H1 (cell line): ENCODE measurements at regions not wholly inside any gene's neighbourhood (a gene's known extent, or its start where the extent isn't known, plus 50 kb on each side); places are given as distances from the start of the nearest gene placed in this dataset.

ENCODE experiments used
- CTCF ChIA-PET: fragments of 300-600 bp; sonication (Branson Sonifier 250); formaldehyde crosslinking; loops from one replicate; lab custom pipeline; 2021; ENCODE audit not compliant: partially characterized antibody; lab: Charles Lee
- POLR2A ChIA-PET: fragments of 300-600 bp; sonication (Branson Sonifier 250); formaldehyde crosslinking; loops from one replicate; lab custom pipeline; 2021; ENCODE audit warnings: inconsistent platforms; ENCODE audit not compliant: partially characterized antibody; lab: Charles Lee
- DNase-seq, 2 experiments: peaks; one replicate each; pipeline versions ENCODE4 v3.0.0 to v3.0.0-alpha.2; 2010 to 2022; ENCODE audit warnings: low spot score in 2 of 2, low read depth in 1 of 2, mixed read lengths in 1 of 2
- FAIRE-seq: peaks from 2 replicates; lab custom pipeline; 2011; peaks lifted over from hg19 to GRCh38; lab: Jason Lieb, UNC
- H2AFZ ChIP-seq: 2 replicates; pipeline ENCODE4 v1.8.1; 2012; ENCODE audit warnings: low read length, inconsistent platforms
- H2AK5ac ChIP-seq: 2 replicates; pipeline ENCODE4 v1.6.1; 2013; ENCODE audit warnings: low read depth, low read length
- H2BK120ac ChIP-seq: replicated peaks from 2 replicates; pipeline ENCODE3; 2013; ENCODE audit warnings: low read depth, low read length, inconsistent platforms
- H2BK12ac ChIP-seq: 2 replicates; pipeline ENCODE4 v1.6.1; 2013; ENCODE audit warnings: low read depth, low read length
- H2BK15ac ChIP-seq: 2 replicates; pipeline ENCODE4 v1.6.1; 2013; ENCODE audit warnings: low read length
- H2BK20ac ChIP-seq: 2 replicates; pipeline ENCODE4 v1.6.1; 2013; ENCODE audit warnings: low read length
- H2BK5ac ChIP-seq: 2 replicates; pipeline ENCODE4 v1.6.1; 2013; ENCODE audit warnings: low read depth, low read length
- H3K14ac ChIP-seq: 2 replicates; pipeline ENCODE4 v1.6.1; 2013; ENCODE audit warnings: inconsistent platforms; ENCODE audit not compliant: insufficient read length
- H3K18ac ChIP-seq: 2 replicates; pipeline ENCODE4 v1.6.1; 2013; ENCODE audit warnings: low read length; ENCODE audit errors: extremely low read depth
- H3K23ac ChIP-seq: 2 replicates; pipeline ENCODE4 v1.6.1; 2013; ENCODE audit warnings: inconsistent platforms; ENCODE audit not compliant: insufficient read length
- H3K23me2 ChIP-seq: 2 replicates; pipeline ENCODE4 v1.6.1; 2013; ENCODE audit warnings: low read depth, low read length
- H3K27ac ChIP-seq: 2 replicates; pipeline ENCODE4 v1.6.1; 2011; ENCODE audit warnings: low read depth, low read length, inconsistent platforms
- H3K27me3 ChIP-seq, 4 experiments: replicated peaks in 1 of 4; 1 replicate in 1 of 4; 2 replicates in 3 of 4; pipeline versions ENCODE4 v1.6.1 to v1.8.1; 2011 to 2013; ENCODE audit warnings: low read length in 3 of 4, mild to moderate bottlenecking in 3 of 4, inconsistent platforms in 2 of 4, mixed read lengths in 2 of 4, moderate library complexity in 1 of 4; ENCODE audit not compliant: control insufficient read depth in 3 of 4, insufficient read depth in 3 of 4; ENCODE audit errors: extremely low read depth in 1 of 4
- H3K36me3 ChIP-seq, 4 experiments: 2 replicates each; pipeline versions ENCODE4 v1.6.1 to v1.8.1; 2011 to 2013; ENCODE audit warnings: mild to moderate bottlenecking in 4 of 4, low read length in 3 of 4, moderate library complexity in 2 of 4, control low read depth in 1 of 4, inconsistent platforms in 1 of 4; ENCODE audit not compliant: insufficient read depth in 4 of 4, control insufficient read depth in 2 of 4
- H3K4ac ChIP-seq: replicated peaks from 2 replicates; pipeline ENCODE3; 2013; ENCODE audit warnings: low read length, low read depth, mixed read lengths, inconsistent platforms; ENCODE audit not compliant: insufficient read length
- H3K4me1 ChIP-seq, 4 experiments: replicated peaks in 1 of 4; 1 replicate in 1 of 4; 2 replicates in 3 of 4; pipeline versions ENCODE4 v1.6.1 to v1.8.1; 2011 to 2013; ENCODE audit warnings: low read length in 3 of 4, inconsistent platforms in 2 of 4, mixed read lengths in 1 of 4; ENCODE audit not compliant: insufficient read depth in 4 of 4, control insufficient read depth in 3 of 4
- H3K4me2 ChIP-seq, 2 experiments: 2 replicates each; pipeline versions ENCODE4 v1.6.1 to v1.8.1; 2011 to 2013; ENCODE audit warnings: low read depth in 2 of 2, low read length in 2 of 2, control low read depth in 1 of 2, inconsistent platforms in 1 of 2, mild to moderate bottlenecking in 1 of 2; ENCODE audit not compliant: insufficient read depth in 1 of 2
- H3K4me3 ChIP-seq, 4 experiments: fragments of 200-600, 300-600 bp in 1 of 4; sonication (generic), shearing (Covaris generic), sonication (Bioruptor Twin) in 1 of 4; 2 replicates each; pipeline versions ENCODE4 v1.5.1 to v1.8.1; 2011 to 2016; ENCODE audit warnings: low read length in 4 of 4, low read depth in 3 of 4, control low read depth in 2 of 4, inconsistent platforms in 2 of 4, mild to moderate bottlenecking in 2 of 4, mixed read lengths in 1 of 4, moderate library complexity in 1 of 4; ENCODE audit not compliant: insufficient read depth in 2 of 4; ENCODE audit errors: extremely low read depth in 1 of 4
- H3K56ac ChIP-seq: replicated peaks from 2 replicates; pipeline ENCODE3; 2013; ENCODE audit warnings: low read depth, mild to moderate bottlenecking, mixed read lengths, low read length, inconsistent platforms; ENCODE audit not compliant: insufficient read length
- H3K79me1 ChIP-seq: 2 replicates; pipeline ENCODE4 v1.6.1; 2013; ENCODE audit warnings: low read depth, low read length, control low read depth
- H3K79me2 ChIP-seq, 2 experiments: 2 replicates each; pipeline versions ENCODE4 v1.6.1 to v1.8.1; 2012 to 2013; ENCODE audit warnings: low read length in 2 of 2, mild to moderate bottlenecking in 2 of 2, inconsistent platforms in 1 of 2; ENCODE audit not compliant: insufficient read depth in 2 of 2, control insufficient read depth in 1 of 2
- H3K9ac ChIP-seq, 4 experiments: replicated peaks in 1 of 4; 1 replicate in 1 of 4; 2 replicates in 3 of 4; pipeline versions ENCODE4 v1.6.1 to v1.8.1; 2011 to 2013; ENCODE audit warnings: low read depth in 3 of 4, low read length in 3 of 4, control low read depth in 2 of 4, mild to moderate bottlenecking in 2 of 4, moderate library complexity in 2 of 4, inconsistent platforms in 1 of 4; ENCODE audit errors: extremely low read depth in 1 of 4
- H3K9me3 ChIP-seq, 2 experiments: 2 replicates each; pipeline versions ENCODE4 v1.6.1 to v1.8.1; 2012 to 2013; ENCODE audit warnings: mild to moderate bottlenecking in 2 of 2, moderate library complexity in 2 of 2, control low read depth in 1 of 2, inconsistent platforms in 1 of 2, low read depth in 1 of 2, low read length in 1 of 2, mixed read lengths in 1 of 2; ENCODE audit not compliant: insufficient read depth in 2 of 2
- H4K20me1 ChIP-seq, 2 experiments: replicated peaks in 1 of 2; 2 replicates each; pipeline versions ENCODE3 to v1.8.1; 2011 to 2013; ENCODE audit warnings: inconsistent platforms in 2 of 2, low read length in 2 of 2, mild to moderate bottlenecking in 1 of 2; ENCODE audit not compliant: insufficient read depth in 2 of 2, control insufficient read depth in 1 of 2
- H4K5ac ChIP-seq: 2 replicates; pipeline ENCODE4 v1.6.1; 2013; ENCODE audit warnings: low read length, low read depth, mixed read lengths, inconsistent platforms; ENCODE audit not compliant: insufficient read length
- H4K8ac ChIP-seq: 2 replicates; pipeline ENCODE4 v1.8.0; 2013; ENCODE audit warnings: mild to moderate bottlenecking, moderate library complexity, low read length, inconsistent platforms; ENCODE audit not compliant: insufficient read depth; ENCODE audit errors: extremely low read depth
- H4K91ac ChIP-seq: replicated peaks from 2 replicates; pipeline ENCODE3; 2013; ENCODE audit warnings: low read length, mixed read lengths, inconsistent platforms; ENCODE audit not compliant: insufficient read length
- HDAC2 ChIP-seq, 2 experiments: fragments of 300-600 bp in 1 of 2; sonication (generic) in 1 of 2; IDR thresholded peaks; 2 replicates each; pipeline ENCODE4 v1.6.1; 2011 to 2012; ENCODE audit warnings: low read depth in 2 of 2, low read length in 2 of 2, mild to moderate bottlenecking in 2 of 2, moderate library complexity in 2 of 2, borderline replicate concordance in 1 of 2, inconsistent platforms in 1 of 2
- HDAC6 ChIP-seq: IDR thresholded peaks from one replicate; pipeline ENCODE4 v1.7.1; 2012; ENCODE audit warnings: low read depth, mild to moderate bottlenecking, inconsistent platforms, low read length, moderate library complexity
- RAD21 ChIP-seq, 2 experiments: IDR thresholded peaks in 1 of 2; conservative IDR thresholded peaks in 1 of 2; 2 replicates each; pipeline ENCODE4 v1.6.1; 2011; ENCODE audit warnings: low read depth in 2 of 2, low read length in 2 of 2, improper control_type of control experiment in 1 of 2, inconsistent platforms in 1 of 2, mild to moderate bottlenecking in 1 of 2, moderate library complexity in 1 of 2
- SIRT6 ChIP-seq: IDR thresholded peaks from one replicate; pipeline ENCODE4 v1.7.1; 2012; ENCODE audit warnings: low read length, inconsistent platforms
- SP2 ChIP-seq: IDR thresholded peaks from 2 replicates; pipeline ENCODE4 v1.6.1; 2012; ENCODE audit warnings: mild to moderate bottlenecking, low read length, inconsistent platforms
- USF2 ChIP-seq: IDR thresholded peaks from 2 replicates; pipeline ENCODE4 v1.6.1; 2011; ENCODE audit warnings: low read length, improper control_type of control experiment
- WGBS, 2 experiments: shearing (Covaris generic) in 1 of 2; methylation state at CpG; one replicate each; pipeline versions ENCODE4 v1.1.6 to v1.1.7; 2013 to 2015; ENCODE audit warnings: low lambda C conversion rate in 2 of 2, mixed read lengths in 2 of 2, inconsistent platforms in 1 of 2, low coverage in 1 of 2, missing lambda C conversion rate in 1 of 2; ENCODE audit not compliant: insufficient replicate concordance in 2 of 2, insufficient coverage in 1 of 2, insufficient read length in 1 of 2; ENCODE audit errors: extremely low coverage in 1 of 2, missing lambda C conversion rate in 1 of 2; 5-methylcytosine and 5-hydroxymethylcytosine counted together
- TF ChIP-seq, protein P1 (sequence below), 3 experiments: IDR thresholded peaks; 1 replicate in 2 of 3; 2 replicates in 1 of 3; pipeline versions ENCODE4 v1.5.1 to v1.6.1; 2011; ENCODE audit warnings: low read length in 3 of 3, mild to moderate bottlenecking in 3 of 3, inconsistent platforms in 2 of 3, low read depth in 1 of 3, moderate library complexity in 1 of 3; ENCODE audit not compliant: insufficient read depth in 1 of 3; ENCODE audit errors: control extremely low read depth in 1 of 3

DNA sequence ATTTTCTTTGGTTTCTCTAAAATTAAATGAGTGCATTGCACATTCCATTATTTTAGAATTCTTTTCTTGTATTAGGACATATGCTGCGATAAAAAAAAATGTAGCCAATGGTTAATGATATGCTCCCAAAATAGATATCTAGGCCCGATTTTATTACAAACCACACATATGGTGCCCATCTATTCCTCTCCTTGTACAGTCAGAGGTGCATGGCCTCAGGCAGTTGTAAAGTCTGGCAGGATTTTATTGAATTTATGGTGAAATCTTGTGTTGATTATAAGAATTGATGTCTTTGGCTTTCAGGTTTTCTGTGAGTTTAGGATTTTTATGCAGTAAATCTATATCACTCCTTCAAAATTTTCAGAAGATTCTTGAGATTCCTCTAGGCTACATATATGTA is 192.2 kb downstream of the RFPL4B start:
- H3K4me3 ChIP-seq = no peak overlapping the region
- ChIA-PET CTCF (interaction anchor here (1.6 kb wide), 1 partner anchor 79 kb away, joined by 5 read pairs; no protein-coding TSS in a partner anchor), POLR2A (no interaction called here)
- H4K20me1 ChIP-seq = no peaks in the 10 kb centered on the region
- H3K27me3 ChIP-seq = no peaks in the 10 kb centered on the region
- no peak for FAIRE-seq
- H3K27ac ChIP-seq = no peak overlapping the region
- H2BK12ac ChIP-seq = no peak overlapping the region
- no peak overlapping the region for H3K9ac ChIP-seq
- H3K4ac ChIP-seq = no peak overlapping the region
- H3K4me1 ChIP-seq = no peaks in the 10 kb centered on the region
- no peak overlapping the region for H3K14ac ChIP-seq
- H2BK15ac ChIP-seq = no peak overlapping the region
- H3K18ac ChIP-seq = no peak overlapping the region
- no peak for DNase-seq
- no peak overlapping the region for H3K23ac ChIP-seq
- WGBS, 2 experiments = 93% methylated on average over 2 of the region's 2 CpGs; no CpG with 5 or more reads in 1 of the 2 experiments
- H2AK5ac ChIP-seq = no peak overlapping the region
- no peak overlapping the region for H4K8ac ChIP-seq
- H4K91ac ChIP-seq = no peak overlapping the region
- H3K79me2 ChIP-seq = no peaks in the 10 kb centered on the region
- no peak overlapping the region for H2BK5ac ChIP-seq
- H2AFZ ChIP-seq = no peak overlapping the region
- no peaks in the 10 kb centered on the region for H3K36me3 ChIP-seq
- no peak overlapping the region for H4K5ac ChIP-seq
- H2BK120ac ChIP-seq = no peak overlapping the region
- no peak overlapping the region for H3K56ac ChIP-seq
- H3K23me2 ChIP-seq = no peaks in the 10 kb centered on the region
- H2BK20ac ChIP-seq = no peak overlapping the region
- peaks cover 0 to 3% of the 10 kb centered on the region in 2 experiments; a peak in 1 of 4 replicates for H3K9me3 ChIP-seq
- H3K4me2 ChIP-seq = no peak overlapping the region
- H3K79me1 ChIP-seq = no peaks in the 10 kb centered on the region
- TF ChIP-seq SP2 (no peak), SIRT6 (no peak), USF2 (no peak), HDAC2 (IDR thresholded peaks at IDR 0.05; ENCODE audit: borderline replicate concordance in 1 of 2, low read depth in 2 of 2, low read length in 2 of 2) (no peak), HDAC6 (no peak), RAD21 (IDR thresholded peaks at IDR 0.05 in 1 of 2, conservative IDR thresholded peaks at IDR 0.05 in 1 of 2; ENCODE audit: low read depth in 2 of 2, low read length in 2 of 2) (no peak)
- TF ChIP-seq, protein P1, sequence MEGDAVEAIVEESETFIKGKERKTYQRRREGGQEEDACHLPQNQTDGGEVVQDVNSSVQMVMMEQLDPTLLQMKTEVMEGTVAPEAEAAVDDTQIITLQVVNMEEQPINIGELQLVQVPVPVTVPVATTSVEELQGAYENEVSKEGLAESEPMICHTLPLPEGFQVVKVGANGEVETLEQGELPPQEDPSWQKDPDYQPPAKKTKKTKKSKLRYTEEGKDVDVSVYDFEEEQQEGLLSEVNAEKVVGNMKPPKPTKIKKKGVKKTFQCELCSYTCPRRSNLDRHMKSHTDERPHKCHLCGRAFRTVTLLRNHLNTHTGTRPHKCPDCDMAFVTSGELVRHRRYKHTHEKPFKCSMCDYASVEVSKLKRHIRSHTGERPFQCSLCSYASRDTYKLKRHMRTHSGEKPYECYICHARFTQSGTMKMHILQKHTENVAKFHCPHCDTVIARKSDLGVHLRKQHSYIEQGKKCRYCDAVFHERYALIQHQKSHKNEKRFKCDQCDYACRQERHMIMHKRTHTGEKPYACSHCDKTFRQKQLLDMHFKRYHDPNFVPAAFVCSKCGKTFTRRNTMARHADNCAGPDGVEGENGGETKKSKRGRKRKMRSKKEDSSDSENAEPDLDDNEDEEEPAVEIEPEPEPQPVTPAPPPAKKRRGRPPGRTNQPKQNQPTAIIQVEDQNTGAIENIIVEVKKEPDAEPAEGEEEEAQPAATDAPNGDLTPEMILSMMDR (IDR thresholded peaks at IDR 0.05; ENCODE audit: control extremely low read depth in 1 of 3, insufficient read depth in 1 of 3, low read depth in 1 of 3, low read length in 3 of 3) = no peak
